Fibroblast of villous mesenchyme (primary cell): ENCODE measurements at regions not wholly inside any gene's neighbourhood (a gene's known extent, or its start where the extent isn't known, plus 50 kb on each side); places are given as distances from the start of the nearest gene placed in this dataset.

Experiments used
- DNase-seq: peaks from one replicate; pipeline ENCODE4 v3.0.0-alpha.2; 2010; ENCODE audit warnings: low read depth
- H3K4me3 ChIP-seq: 2 replicates; pipeline ENCODE4 v1.5.1; 2011; ENCODE audit warnings: low read depth, mild to moderate bottlenecking, low read length
- CTCF ChIP-seq: IDR thresholded peaks from 2 replicates; pipeline ENCODE4 v1.5.1; 2012; ENCODE audit warnings: low read depth, mild to moderate bottlenecking, low read length; ENCODE audit not compliant: insufficient read depth

- H3K4me3 ChIP-seq = no peak overlapping the region
- no peak for TF ChIP-seq CTCF
- no peak for DNase-seq
These were observed 808.7 kb downstream of the NCAM2 start for GRCh38 chr21:21806711-21807597.

DNA sequence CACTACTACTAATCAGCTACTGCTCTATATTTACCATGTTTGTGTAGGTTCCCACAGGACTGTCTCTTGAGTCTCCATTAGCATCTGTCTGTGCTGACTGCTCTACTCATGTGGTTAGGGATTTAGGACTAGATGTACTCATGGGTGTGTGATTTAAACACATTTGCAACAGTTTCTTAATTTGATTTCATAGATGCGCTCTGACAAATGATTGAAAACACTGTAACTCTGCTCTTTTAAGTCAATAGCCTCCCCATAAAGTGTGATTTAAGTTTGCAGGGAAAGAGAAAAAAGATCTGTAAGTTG, 809.3 kb downstream of the NCAM2 start:
- H3K4me3 ChIP-seq = no peak overlapping the region
- no peak for TF ChIP-seq CTCF
- no peak for DNase-seq

DNA sequence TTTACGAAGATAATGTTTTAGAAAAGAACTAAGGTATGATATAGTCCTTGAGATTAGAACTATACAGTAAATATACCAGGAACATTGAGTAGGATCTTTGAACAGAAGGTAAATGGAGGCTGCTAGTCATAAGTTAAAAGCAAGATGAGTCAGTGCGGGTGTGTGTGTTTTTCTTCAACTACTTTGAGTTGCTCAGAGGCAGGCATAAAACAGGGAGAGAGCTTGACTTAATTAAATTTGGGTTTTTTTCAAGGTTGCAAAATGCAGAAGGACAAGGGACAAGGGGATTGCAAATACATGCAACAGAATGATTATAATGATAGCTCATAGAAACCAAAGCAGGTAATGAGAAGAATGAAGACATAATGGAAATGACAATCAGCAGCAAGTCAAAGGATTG, 815.1 kb downstream of the NCAM2 start:
- no peak for TF ChIP-seq CTCF
- DNase-seq = no peak
- no peak overlapping the region for H3K4me3 ChIP-seq

- no peak for TF ChIP-seq CTCF
- no peak for DNase-seq
These were observed 815.7 kb downstream of the NCAM2 start for GRCh38 chr21:21813934-21814333.

GRCh38 chr21:21816778-21817177, 818.6 kb downstream of the NCAM2 start:
- no peak for TF ChIP-seq CTCF
- no peak overlapping the region for H3K4me3 ChIP-seq
- no peak for DNase-seq

More at GRCh38 chr21:21813934-21814333, 815.7 kb downstream of the NCAM2 start:
- no peak overlapping the region for H3K4me3 ChIP-seq

DNA sequence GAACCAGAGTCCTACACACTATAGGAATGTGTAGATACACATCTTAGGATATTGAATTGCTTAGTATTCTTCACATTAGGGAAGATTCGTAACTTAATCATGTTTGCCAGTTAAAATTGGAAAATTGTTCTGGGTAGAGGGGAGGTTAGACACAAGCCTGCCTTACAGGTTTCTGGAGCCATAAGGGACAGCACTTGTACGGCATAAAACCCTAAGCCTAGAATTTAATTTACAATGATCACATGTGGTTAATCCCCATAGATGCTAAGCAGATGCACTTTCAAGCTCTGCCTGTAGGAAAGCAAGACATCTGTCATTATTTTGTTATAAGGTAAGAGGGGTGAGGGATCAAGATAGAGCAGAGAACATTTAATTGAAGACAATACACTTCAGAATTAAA, 820.7 kb downstream of the NCAM2 start:
- TF ChIP-seq CTCF = no peak
- no peak for DNase-seq
- H3K4me3 ChIP-seq = no peak overlapping the region

DNA sequence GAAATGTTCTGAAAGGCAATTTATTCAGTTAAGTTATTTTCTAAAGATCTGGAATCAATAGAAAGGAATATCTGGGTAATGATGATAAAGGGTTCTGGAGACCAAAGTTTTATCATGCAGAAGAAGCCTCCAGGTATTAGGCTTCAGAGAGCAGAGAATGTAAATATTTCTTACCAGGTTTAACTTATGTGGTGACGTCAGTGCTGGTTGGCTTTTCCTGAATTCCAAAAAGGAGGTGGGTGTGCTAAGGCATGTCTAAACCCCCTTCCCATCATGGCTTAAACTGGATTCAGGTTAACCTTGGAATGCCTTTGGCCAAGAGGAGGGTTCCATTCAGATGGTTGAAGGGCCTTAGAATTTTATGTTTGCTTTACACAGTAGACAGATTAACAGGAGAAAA, 829.9 kb downstream of the NCAM2 start:
- no peak for DNase-seq
- H3K4me3 ChIP-seq = no peak overlapping the region
- no peak for TF ChIP-seq CTCF
